T-cell (primary cell): ENCODE measurements at regions not wholly inside any gene's neighbourhood (a gene's known extent, or its start where the extent isn't known, plus 50 kb on each side); places are given as distances from the start of the nearest gene placed in this dataset.
"Not testable (repeated sequence)": the region's sequence is repeated elsewhere in the genome, so short reads cannot be mapped to it uniquely, and the experiment has no call there.

ENCODE experiments used
- ATAC-seq, 4 experiments: fragments of 200-7000 bp in 3 of 4; fragments of 150-1000 bp in 1 of 4; cut with Tn5 transposase; replicated peaks in 1 of 4; 1 replicate in 3 of 4; 2 replicates in 1 of 4; pipeline ENCODE4 v1.10.0; 2021; ENCODE audit warnings: moderate library complexity in 3 of 4, mild to moderate bottlenecking in 2 of 4, moderate number of reproducible peaks in 1 of 4
- CTCF ChIA-PET, 2 donors: fragments of 300-600 bp; sonication (Branson Sonifier 250); formaldehyde crosslinking; loops; one replicate each; lab custom pipeline; 2022; ENCODE audit warnings: antibody characterized with exemption in 2 of 2; lab: Charles Lee
- POLR2A ChIA-PET, 2 donors: fragments of 300-600 bp; sonication (Branson Sonifier 250); formaldehyde crosslinking; loops; one replicate each; lab custom pipeline; 2022; ENCODE audit warnings: antibody characterized with exemption in 2 of 2; lab: Charles Lee
- DNase-seq, 35 experiments: peaks; one replicate each; pipeline versions ENCODE4 v3.0.0 to v3.0.0-alpha.2; 2013 to 2023
- H3K27ac ChIP-seq: one replicate; pipeline ENCODE4 v1.5.1; 2013; ENCODE audit warnings: low read length
- H3K27me3 ChIP-seq, 2 experiments: replicated peaks in 1 of 2; 1 replicate in 1 of 2; 2 replicates in 1 of 2; pipeline versions ENCODE4 v1.6.1 to v1.7.0; 2013; ENCODE audit warnings: low read length in 1 of 2, mixed read lengths in 1 of 2; ENCODE audit not compliant: control insufficient read depth in 2 of 2, insufficient read depth in 2 of 2; ENCODE audit errors: extremely low read depth in 1 of 2
- H3K36me3 ChIP-seq, 2 donors: 1 replicate in 1 of 2; 2 replicates in 1 of 2; pipeline versions ENCODE4 v1.6.1 to v1.7.0; 2013; ENCODE audit warnings: low read length in 1 of 2; ENCODE audit not compliant: control insufficient read depth in 2 of 2, insufficient read depth in 1 of 2; ENCODE audit errors: extremely low read depth in 1 of 2
- H3K4me1 ChIP-seq, 2 experiments: 1 replicate in 1 of 2; 2 replicates in 1 of 2; pipeline versions ENCODE4 v1.6.1 to v1.7.0; 2013; ENCODE audit warnings: low read length in 2 of 2, mixed read lengths in 1 of 2; ENCODE audit not compliant: insufficient read depth in 2 of 2, control insufficient read depth in 1 of 2; ENCODE audit errors: extremely low read depth in 1 of 2
- H3K4me3 ChIP-seq, 2 donors: 1 replicate in 1 of 2; 2 replicates in 1 of 2; pipeline versions ENCODE4 v1.5.1 to v1.7.0; 2013; ENCODE audit warnings: mild to moderate bottlenecking in 2 of 2, low read length in 1 of 2, moderate library complexity in 1 of 2; ENCODE audit not compliant: control insufficient read depth in 1 of 2; ENCODE audit errors: extremely low read depth in 1 of 2
- H3K9me3 ChIP-seq: 2 replicates; pipeline ENCODE4 v1.7.0; 2013
- H3K27ac Mint-ChIP-seq, 2 donors: one replicate each; pipeline ENCODE4 v1.8.0; 2020 to 2021; ENCODE audit warnings: mild to moderate bottlenecking in 2 of 2, mixed read lengths in 2 of 2
- H3K27me3 Mint-ChIP-seq, 2 donors: one replicate each; pipeline ENCODE4 v1.8.0; 2021 to 2022; ENCODE audit warnings: mixed read lengths in 2 of 2
- H3K36me3 Mint-ChIP-seq: one replicate; pipeline ENCODE4 v1.8.0; 2021; ENCODE audit warnings: mixed read lengths
- H3K4me1 Mint-ChIP-seq, 3 donors: one replicate each; pipeline ENCODE4 v1.8.0; 2020 to 2022; ENCODE audit warnings: mixed read lengths in 3 of 3, mild to moderate bottlenecking in 1 of 3
- H3K4me3 Mint-ChIP-seq, 3 donors: one replicate each; pipeline ENCODE4 v1.8.0; 2020 to 2022; ENCODE audit warnings: mild to moderate bottlenecking in 3 of 3, mixed read lengths in 3 of 3, moderate library complexity in 3 of 3
- H3K9me3 Mint-ChIP-seq, 3 donors: one replicate each; pipeline ENCODE4 v1.8.0; 2020 to 2022; ENCODE audit warnings: mixed read lengths in 3 of 3
- WGBS: methylation state at CpG from one replicate; pipeline ENCODE4 v1.1.5; 2013; ENCODE audit warnings: missing lambda C conversion rate; ENCODE audit not compliant: insufficient coverage; 5-methylcytosine and 5-hydroxymethylcytosine counted together

DNA sequence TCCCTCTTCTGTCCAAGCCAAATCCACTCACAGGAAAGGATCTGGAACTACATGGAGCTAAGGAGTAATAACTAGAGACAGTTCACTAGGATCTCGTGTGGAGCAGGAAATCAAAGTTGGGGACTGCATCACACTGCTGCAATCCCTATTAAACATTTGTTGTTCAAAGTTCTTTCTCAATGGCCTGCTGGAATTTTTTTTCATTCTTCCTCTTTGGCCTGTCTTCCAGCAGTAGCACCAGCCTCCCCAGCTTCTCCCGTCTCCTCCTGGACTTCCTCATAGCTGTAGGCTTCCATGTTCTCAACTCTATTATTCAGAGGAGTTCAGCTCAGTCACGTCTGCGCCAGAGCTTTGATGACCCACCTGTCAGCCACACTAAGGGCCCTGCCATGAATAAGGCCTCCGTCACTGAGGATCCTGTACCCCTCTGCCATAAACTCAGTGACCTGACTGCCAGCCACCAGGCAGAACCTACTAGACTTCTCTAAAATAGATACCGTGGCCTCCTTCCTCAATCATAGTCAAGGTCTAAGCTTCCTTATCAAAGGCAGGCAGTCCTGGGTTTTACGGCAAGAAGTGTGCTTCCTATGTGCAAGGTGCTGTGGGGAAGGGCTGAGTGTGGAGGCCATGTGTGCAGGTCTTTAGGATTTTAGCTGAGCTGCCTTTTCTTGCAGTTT lies 60.9 kb upstream of the PLGLB2 start:
- POLR2A ChIA-PET, H3K36me3 ChIP-seq, H3K27me3 Mint-ChIP-seq, H3K4me3 ChIP-seq, ATAC-seq, H3K4me1 Mint-ChIP-seq, H3K27ac ChIP-seq, DNase-seq, H3K36me3 Mint-ChIP-seq, CTCF ChIA-PET, H3K4me1 ChIP-seq, H3K9me3 ChIP-seq, H3K4me3 Mint-ChIP-seq, H3K9me3 Mint-ChIP-seq, H3K27ac Mint-ChIP-seq, H3K27me3 ChIP-seq: not testable (repeated sequence)
- WGBS: no CpG with 5 or more reads among the region's 7 CpGs

- H3K27me3 ChIP-seq, H3K27me3 Mint-ChIP-seq, H3K36me3 Mint-ChIP-seq, H3K9me3 ChIP-seq, CTCF ChIA-PET, H3K9me3 Mint-ChIP-seq, H3K4me3 ChIP-seq, H3K27ac ChIP-seq, H3K36me3 ChIP-seq, H3K4me1 ChIP-seq, H3K27ac Mint-ChIP-seq, ATAC-seq, H3K4me3 Mint-ChIP-seq, POLR2A ChIA-PET, H3K4me1 Mint-ChIP-seq, DNase-seq: not testable (repeated sequence)
- 89% methylated on average over 1 of the region's 7 CpGs for WGBS
Observed at GRCh38 chr2:87687550-87688270, 60.2 kb upstream of the PLGLB2 start.

- H3K4me3 Mint-ChIP-seq, H3K9me3 Mint-ChIP-seq, H3K9me3 ChIP-seq, CTCF ChIA-PET, DNase-seq, POLR2A ChIA-PET, H3K4me1 ChIP-seq, H3K27ac ChIP-seq, H3K36me3 Mint-ChIP-seq, H3K27me3 Mint-ChIP-seq, H3K27me3 ChIP-seq, H3K4me1 Mint-ChIP-seq, H3K4me3 ChIP-seq, H3K36me3 ChIP-seq: not testable (repeated sequence)
- peak overlapping the region in 1 of 2 donors; percentile 3 for H3K27ac Mint-ChIP-seq
- no CpG with 5 or more reads among the region's 1 CpG for WGBS
- ATAC-seq: peak in 1 of 4 experiments; percentile 45
Observed at GRCh38 chr2:87691899-87692592, 55.8 kb upstream of the PLGLB2 start.

GRCh38 chr2:87692914-87693313 lies 55.0 kb upstream of the PLGLB2 start:
- H3K27me3 Mint-ChIP-seq, DNase-seq, H3K27me3 ChIP-seq, H3K4me3 Mint-ChIP-seq, H3K9me3 ChIP-seq, POLR2A ChIA-PET, H3K4me3 ChIP-seq, CTCF ChIA-PET, H3K4me1 ChIP-seq, H3K27ac ChIP-seq, H3K36me3 Mint-ChIP-seq, H3K27ac Mint-ChIP-seq, H3K9me3 Mint-ChIP-seq, H3K36me3 ChIP-seq, H3K4me1 Mint-ChIP-seq, ATAC-seq: not testable (repeated sequence)
- no CpG with 5 or more reads among the region's 2 CpGs for WGBS

- ATAC-seq: not testable (repeated sequence)
Observed at GRCh38 chr2:87693882-87694281, 54.0 kb upstream of the PLGLB2 start.

GRCh38 chr2:87695596-87696323 lies 52.1 kb upstream of the PLGLB2 start:
- POLR2A ChIA-PET, H3K4me1 ChIP-seq, H3K27ac Mint-ChIP-seq, DNase-seq, H3K4me1 Mint-ChIP-seq, H3K27me3 Mint-ChIP-seq, H3K4me3 Mint-ChIP-seq, H3K27ac ChIP-seq, H3K27me3 ChIP-seq, H3K9me3 Mint-ChIP-seq, ATAC-seq, H3K36me3 Mint-ChIP-seq, H3K9me3 ChIP-seq, H3K4me3 ChIP-seq, H3K36me3 ChIP-seq, CTCF ChIA-PET: not testable (repeated sequence)
- no CpG with 5 or more reads among the region's 9 CpGs for WGBS

More at GRCh38 chr2:87693882-87694281, 54.0 kb upstream of the PLGLB2 start:
- H3K27me3 Mint-ChIP-seq, H3K4me3 Mint-ChIP-seq, POLR2A ChIA-PET, H3K36me3 ChIP-seq, H3K4me1 Mint-ChIP-seq, H3K9me3 ChIP-seq, H3K27ac Mint-ChIP-seq, H3K27ac ChIP-seq, H3K4me1 ChIP-seq, H3K36me3 Mint-ChIP-seq, H3K9me3 Mint-ChIP-seq, H3K4me3 ChIP-seq, DNase-seq, CTCF ChIA-PET, H3K27me3 ChIP-seq: not testable (repeated sequence)
- WGBS: no CpG with 5 or more reads among the region's 1 CpG
